ENCODE measurements at regions not wholly inside any gene's neighbourhood (a gene's known extent, or its start where the extent isn't known, plus 50 kb on each side); places are given as distances from the start of the nearest gene placed in this dataset.

DNA sequence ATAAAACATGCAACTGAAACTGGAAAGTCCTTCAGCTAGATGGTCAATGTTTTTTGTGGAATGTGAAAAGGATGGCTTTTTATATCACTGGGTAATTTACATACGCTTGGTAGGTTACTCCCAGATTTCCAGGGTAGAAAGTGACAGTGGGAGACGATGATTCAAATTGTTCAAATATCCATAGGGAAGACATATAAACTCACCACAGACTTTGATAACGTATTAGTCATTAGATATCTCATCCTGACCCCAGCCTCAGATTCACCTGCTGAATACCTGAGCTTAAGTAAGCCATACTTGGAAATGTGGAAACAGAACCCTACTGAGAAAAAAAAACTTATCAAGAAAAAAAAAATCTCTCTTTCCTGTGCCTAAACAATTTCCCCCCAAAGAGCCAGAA, 169.4 kb downstream of the ZNF674 start:
- TF ChIP-seq, protein P1, sequence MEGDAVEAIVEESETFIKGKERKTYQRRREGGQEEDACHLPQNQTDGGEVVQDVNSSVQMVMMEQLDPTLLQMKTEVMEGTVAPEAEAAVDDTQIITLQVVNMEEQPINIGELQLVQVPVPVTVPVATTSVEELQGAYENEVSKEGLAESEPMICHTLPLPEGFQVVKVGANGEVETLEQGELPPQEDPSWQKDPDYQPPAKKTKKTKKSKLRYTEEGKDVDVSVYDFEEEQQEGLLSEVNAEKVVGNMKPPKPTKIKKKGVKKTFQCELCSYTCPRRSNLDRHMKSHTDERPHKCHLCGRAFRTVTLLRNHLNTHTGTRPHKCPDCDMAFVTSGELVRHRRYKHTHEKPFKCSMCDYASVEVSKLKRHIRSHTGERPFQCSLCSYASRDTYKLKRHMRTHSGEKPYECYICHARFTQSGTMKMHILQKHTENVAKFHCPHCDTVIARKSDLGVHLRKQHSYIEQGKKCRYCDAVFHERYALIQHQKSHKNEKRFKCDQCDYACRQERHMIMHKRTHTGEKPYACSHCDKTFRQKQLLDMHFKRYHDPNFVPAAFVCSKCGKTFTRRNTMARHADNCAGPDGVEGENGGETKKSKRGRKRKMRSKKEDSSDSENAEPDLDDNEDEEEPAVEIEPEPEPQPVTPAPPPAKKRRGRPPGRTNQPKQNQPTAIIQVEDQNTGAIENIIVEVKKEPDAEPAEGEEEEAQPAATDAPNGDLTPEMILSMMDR (IDR thresholded peaks at IDR 0.05; ENCODE audit: insufficient read depth, low read length) = no peak
- TF ChIP-seq POLR2AphosphoS5 (IDR thresholded peaks at IDR 0.05; ENCODE audit: low read depth) = no peak
- TF ChIP-seq, protein P2, sequence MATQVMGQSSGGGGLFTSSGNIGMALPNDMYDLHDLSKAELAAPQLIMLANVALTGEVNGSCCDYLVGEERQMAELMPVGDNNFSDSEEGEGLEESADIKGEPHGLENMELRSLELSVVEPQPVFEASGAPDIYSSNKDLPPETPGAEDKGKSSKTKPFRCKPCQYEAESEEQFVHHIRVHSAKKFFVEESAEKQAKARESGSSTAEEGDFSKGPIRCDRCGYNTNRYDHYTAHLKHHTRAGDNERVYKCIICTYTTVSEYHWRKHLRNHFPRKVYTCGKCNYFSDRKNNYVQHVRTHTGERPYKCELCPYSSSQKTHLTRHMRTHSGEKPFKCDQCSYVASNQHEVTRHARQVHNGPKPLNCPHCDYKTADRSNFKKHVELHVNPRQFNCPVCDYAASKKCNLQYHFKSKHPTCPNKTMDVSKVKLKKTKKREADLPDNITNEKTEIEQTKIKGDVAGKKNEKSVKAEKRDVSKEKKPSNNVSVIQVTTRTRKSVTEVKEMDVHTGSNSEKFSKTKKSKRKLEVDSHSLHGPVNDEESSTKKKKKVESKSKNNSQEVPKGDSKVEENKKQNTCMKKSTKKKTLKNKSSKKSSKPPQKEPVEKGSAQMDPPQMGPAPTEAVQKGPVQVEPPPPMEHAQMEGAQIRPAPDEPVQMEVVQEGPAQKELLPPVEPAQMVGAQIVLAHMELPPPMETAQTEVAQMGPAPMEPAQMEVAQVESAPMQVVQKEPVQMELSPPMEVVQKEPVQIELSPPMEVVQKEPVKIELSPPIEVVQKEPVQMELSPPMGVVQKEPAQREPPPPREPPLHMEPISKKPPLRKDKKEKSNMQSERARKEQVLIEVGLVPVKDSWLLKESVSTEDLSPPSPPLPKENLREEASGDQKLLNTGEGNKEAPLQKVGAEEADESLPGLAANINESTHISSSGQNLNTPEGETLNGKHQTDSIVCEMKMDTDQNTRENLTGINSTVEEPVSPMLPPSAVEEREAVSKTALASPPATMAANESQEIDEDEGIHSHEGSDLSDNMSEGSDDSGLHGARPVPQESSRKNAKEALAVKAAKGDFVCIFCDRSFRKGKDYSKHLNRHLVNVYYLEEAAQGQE (IDR thresholded peaks at IDR 0.05; ENCODE audit: insufficient replicate concordance, low read depth) = no peak
- no peak for TF ChIP-seq SPI1 (IDR thresholded peaks at IDR 0.05; ENCODE audit: borderline replicate concordance, low read depth)
- no peak for TF ChIP-seq GABPA (IDR thresholded peaks at IDR 0.05; ENCODE audit: low read depth)
